ENCODE measurements at regions not wholly inside any gene's neighbourhood (a gene's known extent, or its start where the extent isn't known, plus 50 kb on each side); places are given as distances from the start of the nearest gene placed in this dataset.

DNA sequence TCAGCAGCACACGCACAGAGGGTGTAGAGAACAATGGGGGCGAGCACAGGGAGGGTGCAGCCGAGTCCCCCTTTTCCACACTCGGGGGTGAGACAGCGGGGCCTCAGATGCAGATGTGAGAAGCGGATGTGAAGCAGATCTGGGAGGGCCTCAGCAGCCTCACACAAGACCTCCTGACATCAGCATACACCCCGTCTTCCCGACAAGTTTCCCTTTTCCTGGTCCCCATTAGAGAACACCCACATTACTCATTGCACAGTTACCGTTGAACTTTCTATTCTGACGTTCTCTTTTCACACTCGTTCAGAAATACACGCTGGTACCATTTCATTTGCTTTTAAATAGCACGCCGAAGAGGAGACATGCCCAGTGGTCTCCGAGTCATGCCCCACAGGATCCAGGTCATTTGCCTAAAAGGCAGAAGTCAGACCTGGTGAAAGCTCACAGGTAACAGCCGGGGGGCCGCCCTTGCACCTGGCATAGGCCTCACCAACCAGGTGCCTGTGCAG, 129.5 kb upstream of the ID2 start:
- H3K4me1 ChIP-seq: peaks cover 19 to 20% of the 10 kb centered on the region in 2 donors
- H3K9me3 ChIP-seq: no peaks in the 10 kb centered on the region
- TF ChIP-seq, protein P1, sequence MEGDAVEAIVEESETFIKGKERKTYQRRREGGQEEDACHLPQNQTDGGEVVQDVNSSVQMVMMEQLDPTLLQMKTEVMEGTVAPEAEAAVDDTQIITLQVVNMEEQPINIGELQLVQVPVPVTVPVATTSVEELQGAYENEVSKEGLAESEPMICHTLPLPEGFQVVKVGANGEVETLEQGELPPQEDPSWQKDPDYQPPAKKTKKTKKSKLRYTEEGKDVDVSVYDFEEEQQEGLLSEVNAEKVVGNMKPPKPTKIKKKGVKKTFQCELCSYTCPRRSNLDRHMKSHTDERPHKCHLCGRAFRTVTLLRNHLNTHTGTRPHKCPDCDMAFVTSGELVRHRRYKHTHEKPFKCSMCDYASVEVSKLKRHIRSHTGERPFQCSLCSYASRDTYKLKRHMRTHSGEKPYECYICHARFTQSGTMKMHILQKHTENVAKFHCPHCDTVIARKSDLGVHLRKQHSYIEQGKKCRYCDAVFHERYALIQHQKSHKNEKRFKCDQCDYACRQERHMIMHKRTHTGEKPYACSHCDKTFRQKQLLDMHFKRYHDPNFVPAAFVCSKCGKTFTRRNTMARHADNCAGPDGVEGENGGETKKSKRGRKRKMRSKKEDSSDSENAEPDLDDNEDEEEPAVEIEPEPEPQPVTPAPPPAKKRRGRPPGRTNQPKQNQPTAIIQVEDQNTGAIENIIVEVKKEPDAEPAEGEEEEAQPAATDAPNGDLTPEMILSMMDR (IDR thresholded peaks at IDR 0.05): no peak
- TF ChIP-seq POLR2A (IDR thresholded peaks at IDR 0.05): no peak
- no peak overlapping the region for H3K27ac ChIP-seq
- WGBS, 2 donors: 90 to 93% methylated on average over 17 of the region's 17 CpGs
- intact Hi-C loops (cut with DNase I): no loop called here
- H3K27me3 ChIP-seq: no peaks in the 10 kb centered on the region
- no peak for DNase-seq
- no peaks in the 10 kb centered on the region for H3K36me3 ChIP-seq
- H3K4me3 ChIP-seq (replicated peaks in 1 of 3): no peak overlapping the region

DNA sequence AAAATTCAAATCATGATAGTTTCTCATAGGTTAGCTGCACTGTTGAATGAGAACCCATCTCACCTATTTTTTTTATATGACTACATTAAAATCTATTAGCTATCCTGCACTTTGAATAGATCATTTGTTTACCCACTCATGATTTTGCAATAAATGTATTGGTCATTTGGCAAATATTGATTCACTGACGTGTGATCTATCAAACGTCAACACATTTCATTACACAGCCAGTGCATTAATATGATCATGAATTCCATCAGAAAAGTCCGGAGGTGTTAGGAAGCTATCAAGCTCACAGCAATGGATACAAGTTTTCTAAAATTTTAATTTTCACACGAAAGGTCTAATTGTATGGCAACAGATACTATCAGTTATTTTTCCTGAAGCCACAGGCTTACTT, 128.2 kb upstream of the ID2 start:
- Histone ChIP-seq H3K36me3 (no peaks in the 10 kb centered on the region), H3K4me3 (replicated peaks in 1 of 3) (no peak overlapping the region), H3K27ac (no peak overlapping the region), H3K9me3 (no peaks in the 10 kb centered on the region), H3K4me1 (peaks cover 14 to 15% of the 10 kb centered on the region in 2 donors), H3K27me3 (no peaks in the 10 kb centered on the region)
- intact Hi-C loops (cut with DNase I): no loop called here
- 96 to 98% methylated on average over 4 of the region's 4 CpGs for WGBS, 2 donors
- TF ChIP-seq, protein P1 (IDR thresholded peaks at IDR 0.05): no peak
- no peak for TF ChIP-seq POLR2A (IDR thresholded peaks at IDR 0.05)
- DNase-seq: no peak

DNA sequence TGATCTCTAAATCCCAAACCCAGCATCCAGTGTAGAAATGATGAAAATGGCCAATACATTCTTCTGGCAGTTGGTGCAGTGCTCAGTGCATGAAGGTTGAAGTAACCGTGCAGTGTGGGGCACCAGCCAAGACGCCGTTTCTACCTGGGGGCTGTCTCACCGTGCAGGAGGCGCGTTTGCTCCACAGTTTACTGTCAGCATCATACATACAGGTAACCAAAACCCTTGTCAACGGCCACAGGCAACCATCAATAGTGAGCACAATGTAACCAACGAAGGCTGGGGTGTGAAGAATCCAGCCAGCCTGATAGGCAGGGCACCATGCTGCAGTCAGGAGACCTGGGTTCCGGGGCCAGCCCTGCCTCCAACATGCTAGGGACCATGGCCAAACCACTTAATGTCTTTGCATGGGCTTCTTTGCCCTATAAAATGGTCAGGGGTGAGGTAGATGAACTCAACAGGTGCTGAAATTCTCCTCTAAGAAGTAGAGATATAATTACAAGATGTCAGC, 127.5 kb upstream of the ID2 start:
- Histone ChIP-seq H3K9me3 (no peaks in the 10 kb centered on the region), H3K36me3 (no peaks in the 10 kb centered on the region), H3K27me3 (no peaks in the 10 kb centered on the region), H3K27ac (no peak overlapping the region), H3K4me1 (peaks cover 10% of the 10 kb centered on the region in 2 donors), H3K4me3 (replicated peaks in 1 of 3) (no peak overlapping the region)
- intact Hi-C loops (cut with DNase I): no loop called here
- 95 to 98% methylated on average over 8 to 9 of the region's 9 CpGs for WGBS, 2 donors
- TF ChIP-seq, protein P1 (IDR thresholded peaks at IDR 0.05): no peak
- no peak for TF ChIP-seq POLR2A (IDR thresholded peaks at IDR 0.05)
- DNase-seq: no peak

DNA sequence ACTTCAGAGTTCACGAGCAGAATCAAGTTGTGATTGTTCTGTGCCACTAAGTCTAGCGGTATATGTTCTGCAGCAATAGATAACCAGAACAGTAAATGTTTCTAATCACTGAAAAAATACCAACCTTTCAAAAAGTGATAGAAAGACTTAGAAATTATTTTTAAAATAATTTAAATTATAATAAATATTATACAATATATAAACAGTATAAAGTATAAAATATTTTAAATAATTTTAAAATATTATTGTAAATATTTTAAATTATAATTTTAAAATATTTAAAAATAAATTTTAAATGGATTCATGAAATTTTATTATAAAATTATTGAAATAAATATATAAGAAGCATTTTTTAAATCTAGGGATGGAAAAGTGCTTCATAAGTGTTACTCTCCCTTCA, 126.3 kb upstream of the ID2 start:
- H3K4me1 ChIP-seq: peaks cover 10% of the 10 kb centered on the region in 2 donors
- H3K27ac ChIP-seq: no peak overlapping the region
- no peak for TF ChIP-seq POLR2A (IDR thresholded peaks at IDR 0.05)
- TF ChIP-seq, protein P1 (IDR thresholded peaks at IDR 0.05): no peak
- intact Hi-C loops (cut with DNase I): no loop called here
- H3K36me3 ChIP-seq: no peaks in the 10 kb centered on the region
- H3K9me3 ChIP-seq: no peaks in the 10 kb centered on the region
- H3K27me3 ChIP-seq: no peaks in the 10 kb centered on the region
- no peak overlapping the region for H3K4me3 ChIP-seq (replicated peaks in 1 of 3)
- WGBS, 2 donors: 100% methylated on average over 2 of the region's 2 CpGs
- DNase-seq: no peak

DNA sequence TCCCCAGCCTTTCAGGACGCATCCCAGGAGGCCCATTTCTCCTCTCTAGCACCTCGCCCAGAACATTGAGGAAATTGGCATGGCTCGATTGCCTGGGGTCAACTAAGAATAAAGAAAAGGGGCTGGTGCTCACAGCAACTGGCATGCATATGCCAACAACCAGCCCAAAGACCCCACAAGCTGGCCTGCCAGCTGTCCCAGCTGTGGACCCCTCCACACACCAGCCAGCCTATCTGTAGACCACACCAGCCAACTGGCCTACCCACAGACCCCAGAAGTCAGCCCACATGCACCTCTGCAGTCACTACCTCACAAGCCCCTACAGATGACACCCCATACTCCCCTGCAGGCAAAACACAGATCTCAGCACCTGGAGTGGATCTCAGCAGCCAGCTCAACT, 123.8 kb upstream of the ID2 start:
- intact Hi-C loops (cut with DNase I): no loop called here
- Histone ChIP-seq H3K4me1 (no peaks in the 10 kb centered on the region), H3K27me3 (no peaks in the 10 kb centered on the region), H3K36me3 (no peaks in the 10 kb centered on the region), H3K9me3 (no peaks in the 10 kb centered on the region), H3K27ac (no peak overlapping the region), H3K4me3 (replicated peaks in 1 of 3) (no peak overlapping the region)
- TF ChIP-seq POLR2A (IDR thresholded peaks at IDR 0.05): no peak
- TF ChIP-seq, protein P1 (IDR thresholded peaks at IDR 0.05): no peak
- no peak for DNase-seq
- 91 to 95% methylated on average over 3 of the region's 3 CpGs for WGBS, 2 donors
